ENCODE measurements at regions not wholly inside any gene's neighbourhood (a gene's known extent, or its start where the extent isn't known, plus 50 kb on each side); places are given as distances from the start of the nearest gene placed in this dataset.

DNA sequence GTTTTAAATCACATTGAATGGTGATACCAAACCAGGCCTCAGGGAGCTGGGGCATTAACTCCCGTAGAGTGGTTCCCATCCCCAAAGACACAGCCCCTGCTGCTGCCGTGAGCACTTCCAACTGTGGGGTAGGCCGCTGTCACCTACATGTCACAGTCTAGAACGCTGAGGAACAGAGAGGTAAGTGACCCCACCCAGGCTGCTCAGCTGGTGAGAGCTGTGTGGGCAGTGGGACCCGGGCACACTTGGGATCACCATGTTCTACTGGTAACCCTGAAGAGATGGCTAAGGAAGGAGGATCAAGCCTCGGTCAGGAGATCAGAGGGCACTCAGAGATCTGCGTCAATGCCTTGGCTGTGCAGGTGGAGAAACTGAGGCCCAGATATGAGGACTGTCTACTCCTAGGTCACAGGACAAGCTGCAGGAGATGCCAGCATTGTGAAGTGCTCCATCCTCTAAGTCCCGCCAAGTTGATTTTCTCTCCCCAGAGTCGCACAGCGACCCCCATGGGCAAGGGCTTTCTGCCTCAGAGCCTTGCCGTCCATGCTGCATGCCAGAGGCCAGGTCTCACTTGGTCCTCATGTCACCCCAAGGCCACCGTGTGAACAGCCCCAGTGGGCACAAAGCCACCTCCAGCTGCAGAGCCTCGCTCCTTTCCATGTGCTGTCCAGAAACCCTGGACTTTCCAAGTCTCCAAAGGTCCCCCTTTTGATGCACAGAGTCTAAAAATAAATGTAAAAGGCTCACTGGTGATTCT, 144.2 kb upstream of the OTOS start:
- DNase-seq (ENCODE audit: low spot score): no peak

- DNase-seq (ENCODE audit: low spot score): no peak
Observed at GRCh38 chr2:240285725-240286124, 145.3 kb upstream of the OTOS start.

- no peak for DNase-seq (ENCODE audit: low spot score)
Observed at GRCh38 chr2:240286596-240286995, 146.1 kb upstream of the OTOS start.

DNA sequence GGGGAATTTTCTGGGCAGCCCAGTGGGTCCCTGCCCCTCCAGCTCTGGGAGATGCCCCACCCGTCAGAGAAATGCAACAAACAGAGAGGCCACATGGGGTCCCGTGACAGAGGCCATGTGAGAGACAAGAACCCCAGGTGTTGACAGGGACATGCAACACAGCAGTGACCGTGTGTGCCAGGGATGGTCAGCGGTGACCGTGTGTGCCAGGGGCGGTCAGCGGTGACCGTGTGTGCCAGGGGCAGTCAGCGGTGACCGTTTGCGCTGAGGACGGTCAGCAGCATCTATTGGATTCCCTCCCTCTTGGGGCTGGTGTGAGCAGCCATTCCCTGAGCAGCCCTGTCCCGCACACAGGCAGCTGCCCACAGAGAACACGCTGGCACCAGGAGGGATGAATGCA, 146.6 kb upstream of the OTOS start:
- DNase-seq (ENCODE audit: low spot score): no peak

- no peak for DNase-seq (ENCODE audit: low spot score)
Observed at GRCh38 chr2:240287496-240288086, 147.1 kb upstream of the OTOS start.

DNA sequence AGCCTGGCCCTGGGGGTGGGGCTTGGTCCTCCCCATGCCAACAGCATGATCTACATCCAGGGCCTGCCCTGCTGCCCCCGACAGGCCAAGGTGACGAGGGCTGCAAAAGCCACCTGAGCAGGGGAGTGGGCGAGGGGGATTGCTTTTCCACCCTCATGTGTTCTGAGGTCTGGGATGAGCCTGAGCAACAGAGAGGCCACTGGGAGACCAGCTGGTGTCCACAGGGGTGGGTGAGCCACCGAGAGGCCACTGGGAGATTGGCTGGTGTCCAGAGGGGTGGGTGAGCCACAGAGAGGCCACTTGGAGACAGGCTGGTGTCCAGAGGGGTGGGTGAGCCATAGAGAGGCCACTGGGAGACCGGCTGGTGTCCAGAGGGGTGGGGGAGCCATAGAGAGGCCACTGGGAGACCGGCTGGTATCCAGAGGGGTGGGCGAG, 147.4 kb upstream of the GPC1 start:
- DNase-seq (ENCODE audit: low spot score): no peak

- DNase-seq (ENCODE audit: low spot score): no peak
Observed at GRCh38 chr2:240289701-240290431, 145.6 kb upstream of the GPC1 start.

DNA sequence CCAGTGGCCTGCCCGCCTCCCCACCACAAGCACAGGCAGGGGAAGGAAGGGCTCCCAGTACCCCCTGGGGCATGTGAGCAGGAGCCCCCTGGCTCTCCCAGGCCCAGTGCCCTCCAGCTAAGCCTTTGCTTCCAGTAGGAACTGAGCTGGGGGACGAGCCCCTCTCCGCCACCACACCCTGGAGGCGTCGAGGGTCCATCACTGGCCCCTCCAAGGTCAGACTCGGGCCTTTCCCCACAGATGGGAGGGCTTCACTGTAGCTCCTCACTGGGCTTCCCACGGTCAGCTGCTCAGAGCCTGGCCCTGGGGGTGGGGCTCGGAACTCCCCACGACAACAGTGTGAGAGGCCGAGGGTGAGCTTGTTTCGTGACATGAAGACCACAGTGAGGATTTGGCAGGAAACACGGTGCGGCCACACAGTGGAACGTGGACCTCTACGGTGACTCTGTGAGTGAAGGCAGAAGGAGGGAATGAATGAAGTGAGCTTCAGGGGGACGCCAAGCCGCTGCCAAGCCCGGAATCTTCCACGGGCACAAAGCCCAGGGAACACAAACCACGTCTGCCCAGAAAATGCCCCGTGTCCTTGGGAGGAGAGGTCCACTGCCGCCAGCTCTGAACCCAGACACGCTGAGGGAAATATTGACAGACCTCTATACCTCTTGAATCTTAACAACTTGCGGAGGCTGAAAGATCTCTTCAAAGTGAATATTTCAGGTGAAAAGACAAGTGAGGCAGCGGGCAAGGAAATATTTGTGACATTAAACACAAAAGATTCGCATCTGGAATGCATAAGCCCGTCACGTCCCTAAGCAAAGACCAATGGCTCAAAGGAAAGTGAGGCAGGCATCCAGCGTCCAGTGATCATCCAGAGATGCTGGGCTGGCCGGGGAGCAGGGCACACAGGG, 144.8 kb upstream of the GPC1 start:
- DNase-seq (ENCODE audit: low spot score): no peak

DNA sequence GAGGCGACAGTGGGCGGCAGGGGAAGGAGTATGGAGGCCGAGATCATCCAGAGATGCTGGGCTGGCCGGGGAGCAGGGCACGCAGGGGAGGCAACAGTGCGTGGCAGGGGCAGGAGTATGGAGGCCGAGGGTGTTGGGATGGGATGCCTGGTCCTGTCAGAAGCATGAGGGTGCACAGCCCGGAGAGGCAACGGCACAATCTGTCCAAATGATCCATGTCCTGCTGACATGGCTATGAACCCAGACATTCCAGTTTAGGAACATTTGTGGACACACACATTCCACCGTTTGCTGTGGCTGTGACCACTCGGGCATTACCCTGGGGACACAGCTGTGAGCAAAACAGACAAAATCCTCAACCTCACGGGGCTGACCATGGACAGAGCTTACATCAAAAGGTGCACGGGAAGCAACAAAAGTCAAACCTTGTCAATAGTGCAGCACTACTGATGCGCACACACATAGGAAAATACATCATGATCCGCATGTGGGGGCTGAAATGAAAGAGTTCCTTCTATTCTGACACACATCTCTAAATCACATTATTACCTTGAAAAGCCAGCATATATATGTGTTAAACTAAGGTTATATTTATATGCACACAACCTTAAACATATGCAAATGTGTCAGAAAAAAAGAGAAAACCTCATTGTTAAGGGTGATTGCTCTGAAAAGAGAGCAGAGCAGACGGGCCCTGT, 144.0 kb upstream of the GPC1 start:
- no peak for DNase-seq (ENCODE audit: low spot score)

GRCh38 chr2:240292035-240292574, 143.4 kb upstream of the GPC1 start:
- no peak for DNase-seq (ENCODE audit: low spot score)

- DNase-seq (ENCODE audit: low spot score): no peak
Observed at GRCh38 chr2:240292619-240293525, 142.6 kb upstream of the GPC1 start.

DNA sequence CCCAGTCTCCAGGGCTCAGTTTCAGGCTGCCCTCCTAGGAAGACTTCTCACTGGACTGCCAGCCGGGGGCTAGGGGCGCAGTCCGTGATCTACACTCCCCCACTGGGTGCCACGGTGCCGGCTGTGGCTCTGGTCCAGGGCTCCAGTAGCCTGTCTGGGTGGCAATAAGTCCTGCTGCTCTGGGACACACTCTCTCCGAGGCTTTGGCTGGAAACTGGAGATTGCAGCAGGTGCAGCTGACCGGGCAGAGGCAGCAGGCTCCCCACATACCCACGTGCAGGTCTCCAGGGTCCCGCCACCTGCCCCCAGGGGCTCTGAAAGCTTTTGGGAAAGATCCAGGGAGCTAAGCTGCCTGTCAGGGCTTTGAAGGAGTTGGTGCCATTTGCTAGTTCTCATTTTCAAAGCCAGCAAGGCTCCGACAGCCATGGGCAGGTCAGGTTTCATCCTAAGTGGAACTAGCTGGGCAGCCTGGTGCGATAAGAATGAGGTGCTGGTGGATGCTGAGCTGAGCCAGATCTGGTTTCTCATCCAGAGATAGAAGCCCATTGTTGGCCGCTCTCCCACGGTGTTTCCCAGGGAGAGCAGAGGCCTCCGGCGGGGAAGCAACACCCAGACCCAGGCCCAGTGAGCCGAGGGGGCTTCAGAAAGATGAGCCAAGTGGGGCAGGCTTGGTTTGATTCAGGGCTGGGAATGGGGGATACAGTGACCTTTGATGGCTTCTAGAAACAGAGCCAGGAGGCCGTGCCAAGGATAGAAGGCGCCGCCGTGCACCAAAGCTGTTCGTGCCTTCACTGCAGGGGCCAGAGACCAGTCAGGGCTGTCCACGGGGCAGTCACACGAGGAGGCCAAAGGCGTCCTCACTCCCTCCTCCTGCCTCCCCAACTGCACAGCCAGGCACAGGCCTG, 141.7 kb upstream of the GPC1 start:
- DNase-seq (ENCODE audit: low spot score): no peak

GRCh38 chr2:240294514-240294913, 140.9 kb upstream of the GPC1 start:
- no peak for DNase-seq (ENCODE audit: low spot score)

- DNase-seq (ENCODE audit: low spot score): no peak
Observed at GRCh38 chr2:240295256-240296103, 140.0 kb upstream of the GPC1 start.

- DNase-seq (ENCODE audit: low spot score): no peak
Observed at GRCh38 chr2:240296104-240296406, 139.4 kb upstream of the GPC1 start.

GRCh38 chr2:240296476-240297255, 138.8 kb upstream of the GPC1 start:
- no peak for DNase-seq (ENCODE audit: low spot score)

- no peak for DNase-seq (ENCODE audit: low spot score)
Observed at GRCh38 chr2:240297256-240298116, 138.0 kb upstream of the GPC1 start.

Measured in RKO (cell line).